Heart left ventricle (tissue), 16 donors: ENCODE measurements at regions not wholly inside any gene's neighbourhood (a gene's known extent, or its start where the extent isn't known, plus 50 kb on each side); places are given as distances from the start of the nearest gene placed in this dataset.

Source experiments
- ATAC-seq, 4 donors: fragments of 200-7000 bp; cut with Tn5 transposase; one replicate each; pipeline ENCODE4 v1.9.1; 2020 to 2022; ENCODE audit warnings: moderate library complexity in 4 of 4, mild to moderate bottlenecking in 3 of 4, moderate number of reproducible peaks in 1 of 4
- DNase-seq, 5 donors: peaks; one replicate each; pipeline ENCODE4 v3.0.0-alpha.2; 2020
- H3K27ac ChIP-seq, 12 donors: fragments of 200-600 bp; sonication (generic) in 4 of 12; one replicate each; pipeline versions ENCODE4 v1.5.0 to v1.8.0; 2016 to 2022; ENCODE audit warnings: mild to moderate bottlenecking in 2 of 12
- H3K27me3 ChIP-seq, 9 donors: fragments of 200-600 bp; sonication (generic) in 2 of 9; one replicate each; pipeline versions ENCODE4 v1.5.1 to v1.8.0; 2016 to 2022; ENCODE audit warnings: mild to moderate bottlenecking in 3 of 9
- H3K36me3 ChIP-seq, 9 donors: fragments of 200-600 bp; sonication (generic) in 2 of 9; one replicate each; pipeline versions ENCODE4 v1.5.0 to v1.8.0; 2018 to 2022; ENCODE audit warnings: mild to moderate bottlenecking in 2 of 9
- H3K4me1 ChIP-seq, 12 donors: fragments of 200-600 bp; sonication (generic) in 4 of 12; one replicate each; pipeline versions ENCODE4 v1.5.0 to v1.8.0; 2016 to 2022; ENCODE audit warnings: mild to moderate bottlenecking in 3 of 12
- H3K4me3 ChIP-seq, 12 donors: fragments of 200-600 bp; sonication (generic) in 4 of 12; one replicate each; pipeline versions ENCODE4 v1.5.0 to v1.8.0; 2017 to 2022; ENCODE audit warnings: mild to moderate bottlenecking in 9 of 12, moderate library complexity in 4 of 12
- H3K9me3 ChIP-seq, 12 donors: fragments of 200-600 bp; sonication (generic) in 4 of 12; one replicate each; pipeline versions ENCODE4 v1.5.0 to v1.8.0; 2016 to 2022; ENCODE audit warnings: mild to moderate bottlenecking in 1 of 12
- CTCF ChIP-seq, 12 donors: fragments of 200-600 bp; sonication (generic) in 4 of 12; IDR thresholded peaks; one replicate each; pipeline versions ENCODE4 v1.5.0 to v1.8.0; 2018 to 2022; ENCODE audit warnings: antibody characterized with exemption in 12 of 12, mild to moderate bottlenecking in 5 of 12
- POLR2A ChIP-seq, 2 donors: fragments of 450-650 bp; IDR thresholded peaks; one replicate each; pipeline ENCODE4 v1.6.1; 2017; ENCODE audit warnings: antibody characterized with exemption in 2 of 2, mild to moderate bottlenecking in 2 of 2, moderate library complexity in 2 of 2
- WGBS, 4 donors: extraction: QIAGEN DNeasy Blood & Tissue Kit in 2 of 4; methylation state at CpG; one replicate each; pipeline versions ENCODE4 v1.1.5 to v1.1.7; 2013 to 2018; 5-methylcytosine and 5-hydroxymethylcytosine counted together
- intact Hi-C, 10 donors: fragments of 100-400 bp; cut with DNase I; formaldehyde crosslinking; loops; one replicate each; pipeline versions ENCODE4 v1.11.1 to v1.14.2; 2022
- donor health status: ischemic (EF 13 %, LVEDD 7.1; RV severe dilation, severe dysfunction).
- donor health status: healthy with polysubstance abuse.
- donor health status: DM: no; HTN: yes; CAD: no.
- donor health status: DM: no; HTN: no; CAD: no.
- donor health status: ischemic (EF 25% LVEDD 6.9; RV normal size, moderate dysfunction).
- donor health status: ischemic (EF 25% LVEDD 5.7; RV mildly dilated, moderate dysfunction).
- donor health status: healthy.
- donor health status: DM: yes; HTN: yes; CAD: no.
- donor health status: ischemic (EF 35%, LVEDD 5.7; RV mildly dilated, moderate dysfunction).
- donor health status: nonischemic (EF 11% LVEDD 7.7; RV severe dilation, severe dysfunction).
- donor health status: DM: yes; HTN: yes; CAD: no.
- donor health status: PGD.
- donor health status: ischemic (EF 29% LVEDD 5.4; RV normal size, mild dysfunction).
- donor health status: nonischemic (EF 23%, LVEDD 6.1; RV moderate dilation, normal function).

DNA sequence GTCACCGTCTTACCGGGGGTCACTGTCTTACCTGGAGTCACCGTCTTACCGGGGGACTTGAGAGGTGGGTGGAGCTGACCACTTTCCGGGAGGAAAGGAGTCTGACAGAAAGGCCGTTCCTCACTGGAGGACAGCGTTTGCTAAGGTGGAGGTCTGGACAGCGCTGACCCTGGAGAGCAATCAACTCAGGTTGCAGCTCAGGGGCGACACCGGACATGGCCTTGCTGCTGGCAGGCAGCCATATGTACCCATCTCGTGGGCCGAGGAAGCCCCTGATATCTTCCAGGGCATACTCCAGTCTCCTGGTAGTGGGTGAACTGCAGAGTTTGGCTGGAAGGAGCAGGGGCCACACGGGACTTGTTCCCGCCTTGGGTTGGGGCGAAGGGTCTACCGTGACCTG lies 234.6 kb upstream of the MYT1L start:
- Histone ChIP-seq H3K4me3 (no peak overlapping the region), H3K27ac (no peak overlapping the region), H3K36me3 (no peaks in the 10 kb centered on the region), H3K27me3 (no peaks in the 10 kb centered on the region), H3K9me3 (no peaks in the 10 kb centered on the region), H3K4me1 (no peaks in the 10 kb centered on the region)
- ATAC-seq (no peak), DNase-seq (no peak)
- intact Hi-C loops = no loop called here
- TF ChIP-seq CTCF (IDR thresholded peaks at IDR 0.05) (no peak), POLR2A (IDR thresholded peaks at IDR 0.05) (no peak)
- 86 to 91% (median 87%) methylated on average over 16 of the region's 16 CpGs for WGBS, 4 donors

GRCh38 chr2:2564300-2565078 lies 233.4 kb upstream of the MYT1L start:
- intact Hi-C loops = no loop called here
- H3K27me3 ChIP-seq = no peaks in the 10 kb centered on the region
- no peak for TF ChIP-seq CTCF (IDR thresholded peaks at IDR 0.05)
- no peak overlapping the region for H3K27ac ChIP-seq
- 47 to 59% (median 51%) methylated on average over 23 to 24 of the region's 24 CpGs for WGBS, 4 donors
- H3K4me1 ChIP-seq = no peaks in the 10 kb centered on the region
- H3K4me3 ChIP-seq = no peak overlapping the region
- no peaks in the 10 kb centered on the region for H3K9me3 ChIP-seq
- H3K36me3 ChIP-seq = no peaks in the 10 kb centered on the region
- no peak for ATAC-seq
- no peak for DNase-seq

- Histone ChIP-seq H3K27ac (no peak overlapping the region), H3K4me3 (no peak overlapping the region), H3K9me3 (no peaks in the 10 kb centered on the region), H3K36me3 (no peaks in the 10 kb centered on the region), H3K27me3 (no peaks in the 10 kb centered on the region), H3K4me1 (no peaks in the 10 kb centered on the region)
- no peak for ATAC-seq
- no peak for TF ChIP-seq CTCF (IDR thresholded peaks at IDR 0.05)
- TF ChIP-seq POLR2A (IDR thresholded peaks at IDR 0.05) = no peak
- WGBS, 4 donors = 72 to 81% (median 80%) methylated on average over 8 of the region's 8 CpGs
- intact Hi-C loops = no loop called here
- no peak for DNase-seq
Observed at GRCh38 chr2:2563309-2563860, 232.3 kb upstream of the MYT1L start.

- WGBS, 4 donors = 60 to 64% (median 61%) methylated on average over 5 of the region's 5 CpGs
- intact Hi-C loops = no loop called here
- H3K27ac ChIP-seq = no peak overlapping the region
- H3K9me3 ChIP-seq = no peaks in the 10 kb centered on the region
- H3K36me3 ChIP-seq = no peaks in the 10 kb centered on the region
- no peak overlapping the region for H3K4me3 ChIP-seq
- H3K27me3 ChIP-seq = no peaks in the 10 kb centered on the region
- no peak for TF ChIP-seq POLR2A (IDR thresholded peaks at IDR 0.05)
- no peak for DNase-seq
- H3K4me1 ChIP-seq = no peaks in the 10 kb centered on the region
- ATAC-seq = no peak
Observed at GRCh38 chr2:2562867-2563266, 231.8 kb upstream of the MYT1L start.
